CD14-positive monocyte (primary cell): ENCODE measurements at regions not wholly inside any gene's neighbourhood (a gene's known extent, or its start where the extent isn't known, plus 50 kb on each side); places are given as distances from the start of the nearest gene placed in this dataset.

Experiments used
- DNase-seq, 3 donors: peaks; one replicate each; pipeline ENCODE4 v3.0.0-alpha.2; 2011 to 2022
- H2AFZ ChIP-seq: 2 replicates; pipeline ENCODE4 v1.6.0; 2012; ENCODE audit warnings: mild to moderate bottlenecking, low read depth, low read length, inconsistent platforms; ENCODE audit not compliant: insufficient read depth, poor library complexity, severe bottlenecking
- H3K27ac ChIP-seq, 2 donors: 1 replicate in 1 of 2; 2 replicates in 1 of 2; pipeline ENCODE4 v1.5.1; 2012 to 2013; ENCODE audit warnings: low read length in 2 of 2, control low read depth in 1 of 2, inconsistent platforms in 1 of 2, low read depth in 1 of 2, mild to moderate bottlenecking in 1 of 2
- H3K27me3 ChIP-seq, 2 donors: one replicate each; pipeline versions ENCODE4 v1.6.0 to v1.6.1; 2011 to 2013; ENCODE audit warnings: low read length in 2 of 2; ENCODE audit not compliant: control insufficient read depth in 2 of 2, insufficient read depth in 2 of 2
- H3K36me3 ChIP-seq, 2 donors: replicated peaks in 1 of 2; 1 replicate in 1 of 2; 2 replicates in 1 of 2; pipeline versions ENCODE4 v1.5.1 to v1.6.1; 2012 to 2013; ENCODE audit warnings: low read length in 2 of 2, control low read depth in 1 of 2, inconsistent platforms in 1 of 2, mild to moderate bottlenecking in 1 of 2; ENCODE audit not compliant: insufficient read depth in 2 of 2, control insufficient read depth in 1 of 2
- H3K4me1 ChIP-seq, 2 donors: 1 replicate in 1 of 2; 2 replicates in 1 of 2; pipeline versions ENCODE4 v1.5.1 to v1.6.1; 2012 to 2013; ENCODE audit warnings: low read length in 2 of 2, control low read depth in 1 of 2, inconsistent platforms in 1 of 2, mild to moderate bottlenecking in 1 of 2, moderate library complexity in 1 of 2; ENCODE audit not compliant: insufficient read depth in 2 of 2, control insufficient read depth in 1 of 2
- H3K4me2 ChIP-seq: replicated peaks from 2 replicates; pipeline ENCODE3; 2012; ENCODE audit warnings: low read length, moderate library complexity, mild to moderate bottlenecking; ENCODE audit not compliant: poor library complexity, severe bottlenecking; ENCODE audit errors: extremely low read depth
- H3K4me3 ChIP-seq, 3 experiments: fragments of 200-600 bp in 1 of 3; sonication (generic) in 1 of 3; replicated peaks in 1 of 3; 1 replicate in 2 of 3; 2 replicates in 1 of 3; pipeline ENCODE4 v1.5.1; 2011 to 2013; ENCODE audit warnings: low read length in 3 of 3, mild to moderate bottlenecking in 3 of 3, control low read depth in 2 of 3, low read depth in 2 of 3, inconsistent platforms in 1 of 3, moderate library complexity in 1 of 3
- H3K79me2 ChIP-seq: 2 replicates; pipeline ENCODE4 v1.6.0; 2012; ENCODE audit warnings: mild to moderate bottlenecking, control low read depth, inconsistent platforms, low read length, moderate library complexity; ENCODE audit not compliant: insufficient read depth
- H3K9ac ChIP-seq: 2 replicates; pipeline ENCODE4 v1.6.0; 2017; ENCODE audit warnings: low read length, mild to moderate bottlenecking; ENCODE audit not compliant: insufficient read depth, poor library complexity, severe bottlenecking
- H3K9me3 ChIP-seq, 2 donors: replicated peaks in 1 of 2; 1 replicate in 1 of 2; 2 replicates in 1 of 2; pipeline versions ENCODE4 v1.5.1 to v1.6.1; 2012 to 2013; ENCODE audit warnings: low read length in 2 of 2, control low read depth in 1 of 2; ENCODE audit not compliant: control insufficient read depth in 1 of 2, insufficient read depth in 1 of 2
- H4K20me1 ChIP-seq: 2 replicates; pipeline ENCODE4 v1.6.0; 2012; ENCODE audit warnings: mild to moderate bottlenecking, low read length, control low read depth, moderate library complexity; ENCODE audit not compliant: insufficient read depth
- H3K27ac Mint-ChIP-seq, 7 donors: one replicate each; pipeline ENCODE4 v1.8.0; 2020; ENCODE audit warnings: mild to moderate bottlenecking in 7 of 7, mixed read lengths in 7 of 7, moderate library complexity in 6 of 7, inconsistent platforms in 2 of 7
- H3K27me3 Mint-ChIP-seq, 3 donors: one replicate each; pipeline ENCODE4 v1.8.0; 2021 to 2022; ENCODE audit warnings: low read depth in 3 of 3, mild to moderate bottlenecking in 3 of 3, mixed read lengths in 3 of 3, moderate library complexity in 3 of 3, inconsistent platforms in 1 of 3
- H3K36me3 Mint-ChIP-seq, 2 donors: one replicate each; pipeline ENCODE4 v1.8.0; 2020; ENCODE audit warnings: mixed read lengths in 2 of 2, inconsistent platforms in 1 of 2, mild to moderate bottlenecking in 1 of 2
- H3K4me1 Mint-ChIP-seq: one replicate; pipeline ENCODE4 v1.8.0; 2020; ENCODE audit warnings: mild to moderate bottlenecking, mixed read lengths
- H3K4me3 Mint-ChIP-seq, 2 donors: one replicate each; pipeline ENCODE4 v1.8.0; 2020; ENCODE audit warnings: mild to moderate bottlenecking in 2 of 2, mixed read lengths in 2 of 2, moderate library complexity in 1 of 2
- H3K9me3 Mint-ChIP-seq, 7 donors: one replicate each; pipeline ENCODE4 v1.8.0; 2020 to 2022; ENCODE audit warnings: mixed read lengths in 7 of 7, mild to moderate bottlenecking in 6 of 7, moderate library complexity in 6 of 7, inconsistent platforms in 2 of 7
- WGBS: methylation state at CpG from one replicate; pipeline ENCODE4 v1.1.5; 2013; ENCODE audit warnings: missing lambda C conversion rate; ENCODE audit not compliant: insufficient coverage; 5-methylcytosine and 5-hydroxymethylcytosine counted together
- intact Hi-C, 2 donors: fragments of 100-400 bp; cut with micrococcal nuclease; formaldehyde crosslinking; loops; one replicate each; pipeline versions ENCODE4 v1.15.0 to v1.15.1; 2023
- TF ChIP-seq, protein P1 (sequence below): fragments of 200-600 bp; IDR thresholded peaks from one replicate; pipeline ENCODE4 v1.8.0; 2022; ENCODE audit warnings: antibody characterized with exemption, mild to moderate bottlenecking

DNA sequence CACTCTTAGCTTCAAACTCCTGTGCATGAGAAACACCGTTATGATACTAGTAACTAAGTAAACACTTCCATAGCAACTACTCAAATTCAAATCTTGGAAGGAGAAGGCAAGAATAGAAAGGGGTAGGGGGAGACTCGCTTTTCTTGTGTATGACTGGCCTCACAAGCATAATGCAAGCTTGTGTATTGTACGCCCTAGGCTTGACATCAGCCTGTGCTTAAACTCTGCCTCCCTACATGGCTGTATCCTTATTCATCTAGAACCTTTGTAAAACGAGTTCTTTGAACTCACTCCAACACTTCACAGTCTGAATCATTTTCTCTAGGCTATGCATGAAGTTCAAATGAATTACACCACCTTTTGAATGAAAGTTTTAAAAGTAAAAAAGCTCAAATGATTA is 1071.2 kb upstream of the ADGRL3 start:
- H3K4me1 Mint-ChIP-seq, result no peaks in the 10 kb centered on the region
- no CpG with 5 or more reads among the region's 4 CpGs for WGBS
- DNase-seq, result no peak
- Histone ChIP-seq H3K27me3 (no peaks in the 10 kb centered on the region), H3K4me3 (no peak overlapping the region), H3K27ac (no peak overlapping the region), H3K9me3 (peaks cover 0 to 2% of the 10 kb centered on the region in 2 donors), H3K36me3 (no peaks in the 10 kb centered on the region), H4K20me1 (no peaks in the 10 kb centered on the region), H3K4me1 (no peaks in the 10 kb centered on the region), H2AFZ (no peak overlapping the region), H3K4me2 (no peak overlapping the region), H3K9ac (no peak overlapping the region), H3K79me2 (no peaks in the 10 kb centered on the region)
- no peak overlapping the region for H3K27ac Mint-ChIP-seq
- intact Hi-C loops, result no loop called here
- H3K27me3 Mint-ChIP-seq, result no peaks in the 10 kb centered on the region
- peaks cover 0 to 3% (median 0%) of the 10 kb centered on the region in 7 donors for H3K9me3 Mint-ChIP-seq
- no peak overlapping the region for H3K4me3 Mint-ChIP-seq
- TF ChIP-seq, protein P1, sequence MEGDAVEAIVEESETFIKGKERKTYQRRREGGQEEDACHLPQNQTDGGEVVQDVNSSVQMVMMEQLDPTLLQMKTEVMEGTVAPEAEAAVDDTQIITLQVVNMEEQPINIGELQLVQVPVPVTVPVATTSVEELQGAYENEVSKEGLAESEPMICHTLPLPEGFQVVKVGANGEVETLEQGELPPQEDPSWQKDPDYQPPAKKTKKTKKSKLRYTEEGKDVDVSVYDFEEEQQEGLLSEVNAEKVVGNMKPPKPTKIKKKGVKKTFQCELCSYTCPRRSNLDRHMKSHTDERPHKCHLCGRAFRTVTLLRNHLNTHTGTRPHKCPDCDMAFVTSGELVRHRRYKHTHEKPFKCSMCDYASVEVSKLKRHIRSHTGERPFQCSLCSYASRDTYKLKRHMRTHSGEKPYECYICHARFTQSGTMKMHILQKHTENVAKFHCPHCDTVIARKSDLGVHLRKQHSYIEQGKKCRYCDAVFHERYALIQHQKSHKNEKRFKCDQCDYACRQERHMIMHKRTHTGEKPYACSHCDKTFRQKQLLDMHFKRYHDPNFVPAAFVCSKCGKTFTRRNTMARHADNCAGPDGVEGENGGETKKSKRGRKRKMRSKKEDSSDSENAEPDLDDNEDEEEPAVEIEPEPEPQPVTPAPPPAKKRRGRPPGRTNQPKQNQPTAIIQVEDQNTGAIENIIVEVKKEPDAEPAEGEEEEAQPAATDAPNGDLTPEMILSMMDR, result no peak
- H3K36me3 Mint-ChIP-seq, result no peaks in the 10 kb centered on the region

DNA sequence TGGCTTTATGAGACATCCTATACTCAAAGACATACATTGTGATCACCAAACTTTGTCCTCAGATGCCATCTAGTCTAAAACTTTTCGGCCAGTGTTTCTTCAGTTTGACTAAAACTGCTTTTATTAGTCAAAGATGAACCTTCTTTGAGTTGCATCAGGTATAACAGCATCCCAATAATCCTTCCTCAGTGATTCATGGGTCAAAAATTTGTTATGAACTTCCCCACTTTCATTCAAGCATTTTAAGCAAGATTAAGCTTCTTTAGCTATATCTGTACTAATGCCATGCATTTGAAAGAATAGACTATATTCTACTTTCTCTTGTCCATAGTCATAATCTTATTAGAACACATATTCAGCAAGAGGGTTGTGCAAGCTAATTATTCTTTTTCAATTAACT is 1070.4 kb upstream of the ADGRL3 start:
- H2AFZ ChIP-seq, result no peak overlapping the region
- no peak overlapping the region for H3K4me3 Mint-ChIP-seq
- H3K9me3 Mint-ChIP-seq, result peaks cover 0 to 3% (median 0%) of the 10 kb centered on the region in 7 donors
- 80% methylated on average over 1 of the region's 1 CpG for WGBS
- H3K27me3 ChIP-seq, result no peaks in the 10 kb centered on the region
- no peaks in the 10 kb centered on the region for H3K36me3 ChIP-seq
- H3K9me3 ChIP-seq, result peaks cover 0 to 2% of the 10 kb centered on the region in 2 donors
- H3K27ac ChIP-seq, result no peak overlapping the region
- H3K79me2 ChIP-seq, result no peaks in the 10 kb centered on the region
- intact Hi-C loops, result no loop called here
- no peak overlapping the region for H3K27ac Mint-ChIP-seq
- H3K9ac ChIP-seq, result no peak overlapping the region
- no peak overlapping the region for H3K4me2 ChIP-seq
- TF ChIP-seq, protein P1, result no peak
- no peaks in the 10 kb centered on the region for H4K20me1 ChIP-seq
- H3K27me3 Mint-ChIP-seq, result no peaks in the 10 kb centered on the region
- no peaks in the 10 kb centered on the region for H3K36me3 Mint-ChIP-seq
- H3K4me3 ChIP-seq, result no peak overlapping the region
- H3K4me1 Mint-ChIP-seq, result no peaks in the 10 kb centered on the region
- H3K4me1 ChIP-seq, result no peaks in the 10 kb centered on the region
- no peak for DNase-seq
